ENCODE measurements at regions not wholly inside any gene's neighbourhood (a gene's known extent, or its start where the extent isn't known, plus 50 kb on each side); places are given as distances from the start of the nearest gene placed in this dataset.
A peak's percentile ranks its signal among the peaks of the same experiment; 100 is the strongest.

- Histone ChIP-seq H3K27ac (ENCODE audit: low read depth, low read length) (no peak overlapping the region), H3K27me3 (ENCODE audit: control insufficient read depth, insufficient read depth, low read length) (no peaks in the 10 kb centered on the region), H3K36me3 (ENCODE audit: control insufficient read depth, insufficient read depth, low read length) (no peaks in the 10 kb centered on the region), H3K4me1 (ENCODE audit: control insufficient read depth, insufficient read depth, low read length) (no peaks in the 10 kb centered on the region), H3K4me3 (ENCODE audit: low read length) (no peak overlapping the region), H3K9ac (ENCODE audit: low read length) (no peak overlapping the region)
Measured at GRCh38 chr10:29896053-29896452, 163.3 kb downstream of the JCAD start.

GRCh38 chr10:29895456-29895855, 163.9 kb downstream of the JCAD start:
- Histone ChIP-seq H3K9ac (ENCODE audit: low read length) (no peak overlapping the region), H3K36me3 (ENCODE audit: control insufficient read depth, insufficient read depth, low read length) (no peaks in the 10 kb centered on the region), H3K27ac (ENCODE audit: low read depth, low read length) (no peak overlapping the region)

GRCh38 chr10:29888321-29888720, 171.1 kb downstream of the JCAD start:
- H3K36me3 ChIP-seq (ENCODE audit: control insufficient read depth, insufficient read depth, low read length) = no peaks in the 10 kb centered on the region
- no peaks in the 10 kb centered on the region for H3K4me1 ChIP-seq (ENCODE audit: control insufficient read depth, insufficient read depth, low read length)
- no peak overlapping the region for H3K9ac ChIP-seq (ENCODE audit: low read length)
- H3K4me3 ChIP-seq (ENCODE audit: low read length) = no peak overlapping the region
- H3K27me3 ChIP-seq (ENCODE audit: control insufficient read depth, insufficient read depth, low read length) = no peaks in the 10 kb centered on the region
- no peak overlapping the region for H3K27ac ChIP-seq (ENCODE audit: low read depth, low read length)

More at GRCh38 chr10:29895456-29895855, 163.9 kb downstream of the JCAD start:
- H3K4me1 ChIP-seq (ENCODE audit: control insufficient read depth, insufficient read depth, low read length) = no peaks in the 10 kb centered on the region
- no peak overlapping the region for H3K4me3 ChIP-seq (ENCODE audit: low read length)
- H3K27me3 ChIP-seq (ENCODE audit: control insufficient read depth, insufficient read depth, low read length) = no peaks in the 10 kb centered on the region

- Histone ChIP-seq H3K4me3 (ENCODE audit: low read length) (no peak overlapping the region), H3K27ac (ENCODE audit: low read depth, low read length) (no peak overlapping the region), H3K36me3 (ENCODE audit: control insufficient read depth, insufficient read depth, low read length) (no peaks in the 10 kb centered on the region), H3K9ac (ENCODE audit: low read length) (no peak overlapping the region), H3K27me3 (ENCODE audit: control insufficient read depth, insufficient read depth, low read length) (no peaks in the 10 kb centered on the region), H3K4me1 (ENCODE audit: control insufficient read depth, insufficient read depth, low read length) (peaks cover 4% of the 10 kb centered on the region)
Measured at GRCh38 chr10:29886299-29886698, 173.1 kb downstream of the JCAD start.

GRCh38 chr10:29883231-29883630, 176.2 kb downstream of the JCAD start:
- Histone ChIP-seq H3K36me3 (ENCODE audit: control insufficient read depth, insufficient read depth, low read length) (no peaks in the 10 kb centered on the region), H3K9ac (ENCODE audit: low read length) (no peak overlapping the region), H3K4me3 (ENCODE audit: low read length) (no peak overlapping the region), H3K27me3 (ENCODE audit: control insufficient read depth, insufficient read depth, low read length) (no peaks in the 10 kb centered on the region), H3K27ac (ENCODE audit: low read depth, low read length) (no peak overlapping the region), H3K4me1 (ENCODE audit: control insufficient read depth, insufficient read depth, low read length) (peaks cover 7% of the 10 kb centered on the region)

- Histone ChIP-seq H3K4me1 (ENCODE audit: control insufficient read depth, insufficient read depth, low read length) (peaks cover 11% of the 10 kb centered on the region), H3K36me3 (ENCODE audit: control insufficient read depth, insufficient read depth, low read length) (no peaks in the 10 kb centered on the region), H3K9ac (ENCODE audit: low read length) (no peak overlapping the region), H3K4me3 (ENCODE audit: low read length) (no peak overlapping the region), H3K27me3 (ENCODE audit: control insufficient read depth, insufficient read depth, low read length) (no peaks in the 10 kb centered on the region), H3K27ac (ENCODE audit: low read depth, low read length) (no peak overlapping the region)
Measured at GRCh38 chr10:29882766-29883165, 176.6 kb downstream of the JCAD start.

GRCh38 chr10:29881811-29882210, 177.6 kb downstream of the JCAD start:
- H3K4me1 ChIP-seq (ENCODE audit: control insufficient read depth, insufficient read depth, low read length) = peaks cover 12% of the 10 kb centered on the region

GRCh38 chr10:29881336-29881771, 178.0 kb downstream of the JCAD start:
- Histone ChIP-seq H3K36me3 (ENCODE audit: control insufficient read depth, insufficient read depth, low read length) (no peaks in the 10 kb centered on the region), H3K4me1 (ENCODE audit: control insufficient read depth, insufficient read depth, low read length) (peaks cover 12% of the 10 kb centered on the region), H3K27me3 (ENCODE audit: control insufficient read depth, insufficient read depth, low read length) (no peaks in the 10 kb centered on the region), H3K9ac (ENCODE audit: low read length) (no peak overlapping the region), H3K4me3 (ENCODE audit: low read length) (no peak overlapping the region), H3K27ac (ENCODE audit: low read depth, low read length) (peak overlapping the region; percentile 37)

More at GRCh38 chr10:29881811-29882210, 177.6 kb downstream of the JCAD start:
- Histone ChIP-seq H3K4me3 (ENCODE audit: low read length) (no peak overlapping the region), H3K27me3 (ENCODE audit: control insufficient read depth, insufficient read depth, low read length) (no peaks in the 10 kb centered on the region), H3K9ac (ENCODE audit: low read length) (no peak overlapping the region), H3K36me3 (ENCODE audit: control insufficient read depth, insufficient read depth, low read length) (no peaks in the 10 kb centered on the region), H3K27ac (ENCODE audit: low read depth, low read length) (peak overlapping the region; percentile 37)

- Histone ChIP-seq H3K27ac (ENCODE audit: low read depth, low read length) (no peak overlapping the region), H3K4me1 (ENCODE audit: control insufficient read depth, insufficient read depth, low read length) (peaks cover 12% of the 10 kb centered on the region), H3K4me3 (ENCODE audit: low read length) (no peak overlapping the region), H3K36me3 (ENCODE audit: control insufficient read depth, insufficient read depth, low read length) (no peaks in the 10 kb centered on the region), H3K9ac (ENCODE audit: low read length) (no peak overlapping the region), H3K27me3 (ENCODE audit: control insufficient read depth, insufficient read depth, low read length) (no peaks in the 10 kb centered on the region)
Measured at GRCh38 chr10:29880856-29881255, 178.5 kb downstream of the JCAD start.

GRCh38 chr10:29879862-29880261, 179.5 kb downstream of the JCAD start:
- H3K36me3 ChIP-seq (ENCODE audit: control insufficient read depth, insufficient read depth, low read length) = no peaks in the 10 kb centered on the region
- H3K27ac ChIP-seq (ENCODE audit: low read depth, low read length) = no peak overlapping the region
- H3K4me3 ChIP-seq (ENCODE audit: low read length) = no peak overlapping the region
- H3K4me1 ChIP-seq (ENCODE audit: control insufficient read depth, insufficient read depth, low read length) = peaks cover 12% of the 10 kb centered on the region
- no peak overlapping the region for H3K9ac ChIP-seq (ENCODE audit: low read length)
- H3K27me3 ChIP-seq (ENCODE audit: control insufficient read depth, insufficient read depth, low read length) = no peaks in the 10 kb centered on the region

GRCh38 chr10:29878492-29878891, 180.9 kb downstream of the JCAD start:
- no peaks in the 10 kb centered on the region for H3K36me3 ChIP-seq (ENCODE audit: control insufficient read depth, insufficient read depth, low read length)
- H3K4me1 ChIP-seq (ENCODE audit: control insufficient read depth, insufficient read depth, low read length) = peaks cover 12% of the 10 kb centered on the region
- H3K27ac ChIP-seq (ENCODE audit: low read depth, low read length) = peak overlapping the region; percentile 27
- H3K4me3 ChIP-seq (ENCODE audit: low read length) = no peak overlapping the region
- no peak overlapping the region for H3K9ac ChIP-seq (ENCODE audit: low read length)
- H3K27me3 ChIP-seq (ENCODE audit: control insufficient read depth, insufficient read depth, low read length) = no peaks in the 10 kb centered on the region

- H3K36me3 ChIP-seq (ENCODE audit: control insufficient read depth, insufficient read depth, low read length) = no peaks in the 10 kb centered on the region
- H3K4me3 ChIP-seq (ENCODE audit: low read length) = no peak overlapping the region
- H3K9ac ChIP-seq (ENCODE audit: low read length) = no peak overlapping the region
- H3K4me1 ChIP-seq (ENCODE audit: control insufficient read depth, insufficient read depth, low read length) = peaks cover 12% of the 10 kb centered on the region
- H3K27me3 ChIP-seq (ENCODE audit: control insufficient read depth, insufficient read depth, low read length) = no peaks in the 10 kb centered on the region
- H3K27ac ChIP-seq (ENCODE audit: low read depth, low read length) = peak overlapping the region; percentile 27
Measured at GRCh38 chr10:29877793-29878491, 181.4 kb downstream of the JCAD start.

GRCh38 chr10:29876008-29876555, 183.3 kb downstream of the JCAD start:
- H3K4me1 ChIP-seq (ENCODE audit: control insufficient read depth, insufficient read depth, low read length) = peaks cover 8% of the 10 kb centered on the region
- no peak overlapping the region for H3K4me3 ChIP-seq (ENCODE audit: low read length)
- no peaks in the 10 kb centered on the region for H3K27me3 ChIP-seq (ENCODE audit: control insufficient read depth, insufficient read depth, low read length)
- H3K36me3 ChIP-seq (ENCODE audit: control insufficient read depth, insufficient read depth, low read length) = no peaks in the 10 kb centered on the region
- no peak overlapping the region for H3K9ac ChIP-seq (ENCODE audit: low read length)
- no peak overlapping the region for H3K27ac ChIP-seq (ENCODE audit: low read depth, low read length)

Measured in rectal smooth muscle tissue (tissue), 1 donor.